Osteoblast (primary cell): ENCODE measurements at regions not wholly inside any gene's neighbourhood (a gene's known extent, or its start where the extent isn't known, plus 50 kb on each side); places are given as distances from the start of the nearest gene placed in this dataset.

Experiments used
- DNase-seq: peaks from one replicate; pipeline ENCODE4 v3.0.0; 2011; ENCODE audit warnings: low spot score, mixed read lengths; ENCODE audit not compliant: insufficient read length; ENCODE audit errors: missing footprints
- H2AFZ ChIP-seq: 2 replicates; pipeline ENCODE4 v1.6.0; 2011; ENCODE audit warnings: mild to moderate bottlenecking, low read length
- H3K27ac ChIP-seq: 2 replicates; pipeline ENCODE4 v1.5.1; 2011; ENCODE audit warnings: mild to moderate bottlenecking, low read depth, low read length, moderate library complexity
- H3K27me3 ChIP-seq: 2 replicates; pipeline ENCODE4 v1.6.0; 2012; ENCODE audit warnings: mild to moderate bottlenecking, control low read depth, inconsistent platforms, low read length, moderate library complexity; ENCODE audit not compliant: insufficient read depth
- H3K36me3 ChIP-seq: 2 replicates; pipeline ENCODE4 v1.5.1; 2011; ENCODE audit warnings: mild to moderate bottlenecking, low read length, control low read depth, moderate library complexity; ENCODE audit not compliant: insufficient read depth
- H3K4me1 ChIP-seq: 2 replicates; pipeline ENCODE4 v1.5.1; 2011; ENCODE audit warnings: mild to moderate bottlenecking, low read length, control low read depth, moderate library complexity; ENCODE audit not compliant: insufficient read depth
- H3K4me2 ChIP-seq: 2 replicates; pipeline ENCODE4 v1.6.0; 2011; ENCODE audit warnings: mild to moderate bottlenecking, low read length; ENCODE audit not compliant: insufficient read depth
- H3K4me3 ChIP-seq: fragments of 200-600 bp; sonication (generic); 3 replicates; pipeline ENCODE4 v1.5.1; 2012; ENCODE audit warnings: mild to moderate bottlenecking, low read length, inconsistent platforms; ENCODE audit not compliant: insufficient read depth
- H3K79me2 ChIP-seq: 2 replicates; pipeline ENCODE4 v1.6.0; 2012; ENCODE audit warnings: mild to moderate bottlenecking, low read length, control low read depth, inconsistent platforms; ENCODE audit not compliant: insufficient read depth
- H3K9me3 ChIP-seq: 2 replicates; pipeline ENCODE4 v1.5.1; 2011; ENCODE audit warnings: low read depth, low read length, control low read depth
- H4K20me1 ChIP-seq: 2 replicates; pipeline ENCODE4 v1.6.0; 2012; ENCODE audit warnings: mild to moderate bottlenecking, low read length, control low read depth; ENCODE audit not compliant: insufficient read depth
- TF ChIP-seq, protein P1 (sequence below): IDR thresholded peaks from 2 replicates; pipeline ENCODE4 v1.5.1; 2011; ENCODE audit warnings: mild to moderate bottlenecking, low read depth, low read length, moderate library complexity; ENCODE audit errors: extremely low read depth

GRCh38 chr12:43103866-43104265 lies 448.1 kb downstream of the ADAMTS20 start:
- H2AFZ ChIP-seq: no peak overlapping the region
- H3K4me3 ChIP-seq: no peak overlapping the region
- H3K4me2 ChIP-seq: no peak overlapping the region
- H3K4me1 ChIP-seq: peaks cover 20% of the 10 kb centered on the region
- TF ChIP-seq, protein P1, sequence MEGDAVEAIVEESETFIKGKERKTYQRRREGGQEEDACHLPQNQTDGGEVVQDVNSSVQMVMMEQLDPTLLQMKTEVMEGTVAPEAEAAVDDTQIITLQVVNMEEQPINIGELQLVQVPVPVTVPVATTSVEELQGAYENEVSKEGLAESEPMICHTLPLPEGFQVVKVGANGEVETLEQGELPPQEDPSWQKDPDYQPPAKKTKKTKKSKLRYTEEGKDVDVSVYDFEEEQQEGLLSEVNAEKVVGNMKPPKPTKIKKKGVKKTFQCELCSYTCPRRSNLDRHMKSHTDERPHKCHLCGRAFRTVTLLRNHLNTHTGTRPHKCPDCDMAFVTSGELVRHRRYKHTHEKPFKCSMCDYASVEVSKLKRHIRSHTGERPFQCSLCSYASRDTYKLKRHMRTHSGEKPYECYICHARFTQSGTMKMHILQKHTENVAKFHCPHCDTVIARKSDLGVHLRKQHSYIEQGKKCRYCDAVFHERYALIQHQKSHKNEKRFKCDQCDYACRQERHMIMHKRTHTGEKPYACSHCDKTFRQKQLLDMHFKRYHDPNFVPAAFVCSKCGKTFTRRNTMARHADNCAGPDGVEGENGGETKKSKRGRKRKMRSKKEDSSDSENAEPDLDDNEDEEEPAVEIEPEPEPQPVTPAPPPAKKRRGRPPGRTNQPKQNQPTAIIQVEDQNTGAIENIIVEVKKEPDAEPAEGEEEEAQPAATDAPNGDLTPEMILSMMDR: no peak
- no peaks in the 10 kb centered on the region for H3K79me2 ChIP-seq
- DNase-seq: no peak
- H3K36me3 ChIP-seq: no peaks in the 10 kb centered on the region
- no peaks in the 10 kb centered on the region for H3K27me3 ChIP-seq
- no peaks in the 10 kb centered on the region for H3K9me3 ChIP-seq
- H3K27ac ChIP-seq: no peak overlapping the region
- no peaks in the 10 kb centered on the region for H4K20me1 ChIP-seq

DNA sequence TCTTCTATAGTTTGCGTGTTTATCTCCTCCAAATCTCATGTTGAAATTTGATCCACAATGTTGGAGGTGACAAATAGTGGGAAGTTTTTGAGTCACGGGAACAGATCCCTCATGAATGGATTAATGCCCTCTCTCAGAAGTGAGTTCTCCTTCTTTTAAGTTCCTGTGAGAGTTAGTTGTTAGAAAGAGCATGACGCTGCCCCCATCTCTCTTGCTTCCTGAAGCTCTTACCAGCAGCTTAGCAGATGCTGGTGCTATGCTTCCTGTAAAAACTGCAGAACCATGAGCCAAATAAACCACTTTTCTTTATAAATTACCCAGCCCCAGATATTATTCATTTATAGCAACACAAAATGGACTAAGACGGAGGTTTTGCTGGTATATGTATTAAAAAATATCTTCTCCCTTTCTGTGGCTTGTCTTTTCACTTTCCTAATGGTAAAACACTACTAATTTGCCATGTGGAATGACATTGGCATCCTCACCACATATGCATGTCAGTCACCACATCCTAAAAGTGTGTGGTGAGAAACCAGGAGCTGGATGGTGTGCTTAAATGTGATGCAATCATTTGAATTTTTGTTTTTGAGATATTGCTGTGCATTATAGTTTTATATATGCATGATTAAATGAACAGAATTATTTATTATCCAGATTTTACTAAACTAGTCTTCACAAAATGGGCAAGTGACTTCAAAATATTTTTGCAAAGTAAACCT lies 449.3 kb downstream of the ADAMTS20 start:
- Histone ChIP-seq H3K9me3 (no peaks in the 10 kb centered on the region), H4K20me1 (no peaks in the 10 kb centered on the region), H3K4me2 (no peak overlapping the region), H3K4me1 (peaks cover 23% of the 10 kb centered on the region), H3K36me3 (no peaks in the 10 kb centered on the region), H3K27ac (no peak overlapping the region), H3K27me3 (no peaks in the 10 kb centered on the region), H3K79me2 (no peaks in the 10 kb centered on the region), H3K4me3 (no peak overlapping the region), H2AFZ (no peak overlapping the region)
- TF ChIP-seq, protein P1: no peak
- DNase-seq: no peak

GRCh38 chr12:43100231-43100630 lies 451.8 kb downstream of the ADAMTS20 start:
- H4K20me1 ChIP-seq: no peaks in the 10 kb centered on the region
- H3K4me2 ChIP-seq: no peak overlapping the region
- H3K4me3 ChIP-seq: no peak overlapping the region
- no peak overlapping the region for H2AFZ ChIP-seq
- H3K27me3 ChIP-seq: no peaks in the 10 kb centered on the region
- TF ChIP-seq, protein P1: no peak
- H3K36me3 ChIP-seq: no peaks in the 10 kb centered on the region
- no peaks in the 10 kb centered on the region for H3K79me2 ChIP-seq
- H3K4me1 ChIP-seq: peaks cover 21% of the 10 kb centered on the region
- no peaks in the 10 kb centered on the region for H3K9me3 ChIP-seq
- no peak for DNase-seq
- no peak overlapping the region for H3K27ac ChIP-seq

- TF ChIP-seq, protein P1: no peak
- H3K4me1 ChIP-seq: peaks cover 16% of the 10 kb centered on the region
- no peaks in the 10 kb centered on the region for H3K27me3 ChIP-seq
- no peaks in the 10 kb centered on the region for H4K20me1 ChIP-seq
- peak overlapping the region; percentile 38 for H2AFZ ChIP-seq
- H3K79me2 ChIP-seq: no peaks in the 10 kb centered on the region
- no peak overlapping the region for H3K4me3 ChIP-seq
- no peak overlapping the region for H3K27ac ChIP-seq
- H3K9me3 ChIP-seq: no peaks in the 10 kb centered on the region
- H3K36me3 ChIP-seq: no peaks in the 10 kb centered on the region
- DNase-seq: no peak
- H3K4me2 ChIP-seq: no peak overlapping the region
Measured at GRCh38 chr12:43099691-43100163, 452.3 kb downstream of the ADAMTS20 start.
